Fibroblast of skin of left quadriceps (primary cell): ENCODE measurements at regions not wholly inside any gene's neighbourhood (a gene's known extent, or its start where the extent isn't known, plus 50 kb on each side); places are given as distances from the start of the nearest gene placed in this dataset.
A peak's percentile ranks its signal among the peaks of the same experiment; 100 is the strongest.
"Not testable (repeated sequence)": the region's sequence is repeated elsewhere in the genome, so short reads cannot be mapped to it uniquely, and the experiment has no call there.

Experiments
- DNase-seq, 2 experiments: peaks; one replicate each; pipeline ENCODE4 v3.0.0-alpha.2; 2013; ENCODE audit warnings: low read depth in 2 of 2

DNA sequence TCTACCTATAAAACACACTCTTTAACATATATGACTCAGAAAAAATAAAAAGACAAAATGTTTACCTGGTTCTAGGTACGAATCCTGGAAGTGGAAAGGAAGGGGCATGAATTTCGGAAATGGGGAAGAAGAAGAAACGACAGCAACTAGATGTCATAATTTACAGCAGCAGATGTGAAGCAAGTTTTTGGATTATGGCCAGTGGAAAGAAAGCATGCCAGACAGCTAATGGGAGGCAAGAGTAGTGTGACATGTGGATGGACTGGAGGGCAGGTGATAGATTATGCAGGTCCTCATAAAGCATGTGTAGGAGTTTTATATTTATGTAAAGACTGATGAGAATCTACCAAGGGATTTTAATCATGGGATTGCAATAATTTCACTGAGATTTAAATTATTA lies 279.0 kb upstream of the TACR3 start:
- no peak for DNase-seq

DNA sequence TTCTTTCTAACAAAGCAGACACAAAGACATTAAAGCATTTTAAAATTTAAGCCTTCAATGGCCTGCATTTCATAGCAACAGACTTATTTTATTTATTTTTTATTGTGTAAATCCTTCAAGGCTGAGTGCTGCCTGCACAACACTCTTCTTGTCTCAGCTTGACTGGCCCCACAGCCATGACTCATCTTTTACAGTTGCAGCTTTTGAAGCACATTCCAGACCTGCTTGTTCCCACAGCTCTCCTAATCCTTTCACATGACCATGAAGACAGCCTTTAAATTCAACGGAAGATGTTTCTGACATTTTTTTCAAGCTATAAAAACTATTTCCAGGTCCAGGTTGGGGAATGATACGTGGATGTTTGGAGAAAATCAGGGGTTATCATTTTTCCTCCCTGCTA lies 276.9 kb upstream of the TACR3 start:
- peak; percentile 42 to 50 for DNase-seq

DNA sequence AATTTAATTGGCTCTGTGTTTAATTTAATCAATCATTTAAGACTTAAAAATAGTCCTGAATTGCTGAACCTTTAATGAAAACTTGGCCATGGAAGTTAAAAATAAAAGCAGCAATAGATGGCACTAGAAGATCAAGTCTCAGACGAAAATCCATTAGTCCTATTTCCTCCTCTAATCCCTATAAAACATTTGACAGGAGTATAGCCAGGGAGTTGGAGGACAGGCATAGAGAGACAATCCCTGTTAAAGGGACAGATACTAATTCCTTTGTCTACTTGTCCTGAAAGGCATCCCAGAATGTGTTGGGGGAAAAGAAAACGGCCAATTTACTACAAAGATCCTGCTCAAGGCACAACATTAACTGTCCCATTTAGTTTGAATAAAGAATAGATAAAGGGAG lies 276.3 kb upstream of the TACR3 start:
- no peak for DNase-seq

DNA sequence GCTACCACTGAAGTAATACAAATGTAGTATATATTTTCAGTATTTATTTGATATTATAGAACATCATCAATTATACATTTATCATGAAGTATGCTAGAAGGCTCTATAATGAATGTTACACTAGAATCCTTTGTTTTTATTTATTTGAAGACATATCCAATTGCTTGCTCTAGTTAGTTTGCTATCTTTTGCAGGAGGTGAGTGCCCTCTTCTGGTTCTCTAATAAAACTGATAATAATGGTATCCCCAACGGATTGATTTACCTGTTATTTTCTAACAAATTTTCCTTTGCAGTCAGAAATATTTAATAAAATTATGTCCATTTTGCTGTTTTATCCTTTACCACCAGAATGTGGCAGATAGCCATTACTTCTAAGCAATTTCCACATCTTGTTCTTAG lies 274.3 kb upstream of the TACR3 start:
- DNase-seq = no peak

DNA sequence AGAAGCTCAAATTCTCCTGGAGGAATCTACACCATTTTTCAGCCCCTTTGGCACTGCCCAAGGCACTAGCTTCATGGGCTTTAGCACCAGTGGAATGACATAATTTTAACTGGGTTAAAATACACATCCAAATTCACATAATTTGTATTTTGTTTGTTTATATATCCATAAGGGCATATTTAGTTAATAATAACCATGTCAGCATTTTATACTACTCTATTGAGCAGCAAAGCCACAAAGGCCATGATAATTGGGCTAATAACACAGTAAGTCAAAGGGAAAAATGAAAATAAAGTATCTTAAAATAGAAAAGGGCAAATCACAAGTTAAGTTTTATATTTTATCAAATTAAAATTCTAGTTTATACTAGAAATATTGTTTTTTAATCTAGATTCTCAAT lies 262.7 kb upstream of the TACR3 start:
- no peak for DNase-seq

DNA sequence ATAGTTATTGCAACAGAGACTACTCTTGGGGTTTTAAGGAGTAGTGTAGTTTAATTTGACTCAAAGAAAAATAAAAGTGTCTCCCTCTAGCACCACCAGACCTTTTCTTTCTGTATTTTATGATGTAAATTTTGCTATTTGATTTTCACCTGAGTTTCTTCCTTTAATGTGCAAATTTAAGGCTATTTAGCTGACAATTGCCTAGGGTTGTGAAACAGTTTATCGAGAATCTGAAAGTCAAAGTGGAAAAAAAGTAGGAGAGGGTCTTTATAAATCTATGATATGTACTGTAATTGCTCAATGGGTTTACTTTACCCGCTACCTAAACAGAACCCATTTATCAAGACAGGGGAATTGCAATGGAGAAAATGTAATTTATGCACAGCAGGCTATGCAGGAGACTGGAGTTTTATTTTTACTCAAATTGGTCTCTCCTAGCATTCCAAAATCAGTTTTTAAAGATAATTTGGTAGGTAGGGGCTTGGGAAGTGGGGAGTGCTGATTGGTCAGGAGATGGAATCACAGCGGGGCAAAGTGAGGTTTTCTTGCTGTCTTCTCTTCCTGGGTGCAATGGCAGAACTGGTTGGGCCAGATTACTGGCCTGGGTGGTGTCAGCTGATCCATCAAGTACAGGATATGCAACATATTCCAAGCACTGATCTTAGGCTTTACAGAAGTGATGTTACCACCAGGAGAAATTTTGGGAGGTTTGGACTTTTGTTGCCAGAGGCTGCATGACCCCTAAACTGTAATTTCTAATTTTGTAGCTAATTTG lies 228.6 kb upstream of the TACR3 start:
- DNase-seq = no peak

DNA sequence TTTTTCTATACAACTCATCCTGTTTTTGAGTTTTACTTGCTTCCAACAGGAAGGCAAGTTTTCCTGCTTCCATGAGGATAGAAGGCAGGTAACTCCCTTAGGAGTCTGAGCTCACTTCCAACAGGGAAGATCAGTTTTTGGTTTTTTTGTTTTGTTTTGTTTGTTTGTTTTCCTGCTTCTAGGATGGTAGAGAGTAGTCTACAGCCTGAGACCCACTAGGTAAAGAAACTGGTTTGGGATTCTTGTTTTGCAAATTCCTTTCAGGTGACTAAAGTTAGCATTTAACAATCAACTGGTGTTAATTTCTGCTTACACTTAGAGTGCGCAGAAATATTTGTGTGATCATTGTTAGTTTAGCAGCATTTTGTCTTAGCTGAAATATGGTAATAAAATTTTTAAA lies 227.8 kb upstream of the TACR3 start:
- no peak for DNase-seq

DNA sequence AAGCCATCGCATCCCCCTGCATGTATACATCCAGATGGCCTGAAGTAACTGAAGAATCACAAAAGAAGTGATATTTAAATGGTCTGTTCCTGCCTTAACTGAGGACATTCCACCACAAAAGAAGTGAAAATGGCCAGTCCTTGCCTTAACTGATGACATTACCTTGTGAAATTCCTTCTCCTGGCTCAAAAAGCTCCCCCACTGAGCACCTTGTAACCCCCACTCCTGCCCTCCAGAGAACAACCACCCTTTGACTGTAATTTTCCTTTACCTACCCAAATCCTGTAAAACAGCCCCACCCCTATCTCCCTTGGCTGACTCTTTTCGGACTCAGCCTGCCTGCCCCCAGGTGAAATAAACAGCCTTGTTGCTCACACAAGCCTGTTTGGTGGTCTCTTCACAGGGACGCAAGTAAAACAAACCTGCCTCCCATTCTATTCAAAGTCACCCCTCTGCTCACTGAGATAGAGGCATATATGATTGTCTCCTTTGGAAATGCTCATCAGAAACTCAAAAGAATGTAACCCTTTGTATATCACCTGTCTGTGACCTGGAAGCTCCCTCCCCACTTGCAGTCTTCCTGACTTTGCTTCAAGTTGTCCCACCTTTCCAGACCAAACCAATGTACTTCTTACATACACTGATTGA lies 227.0 kb upstream of the TACR3 start:
- not testable (repeated sequence) for DNase-seq

DNA sequence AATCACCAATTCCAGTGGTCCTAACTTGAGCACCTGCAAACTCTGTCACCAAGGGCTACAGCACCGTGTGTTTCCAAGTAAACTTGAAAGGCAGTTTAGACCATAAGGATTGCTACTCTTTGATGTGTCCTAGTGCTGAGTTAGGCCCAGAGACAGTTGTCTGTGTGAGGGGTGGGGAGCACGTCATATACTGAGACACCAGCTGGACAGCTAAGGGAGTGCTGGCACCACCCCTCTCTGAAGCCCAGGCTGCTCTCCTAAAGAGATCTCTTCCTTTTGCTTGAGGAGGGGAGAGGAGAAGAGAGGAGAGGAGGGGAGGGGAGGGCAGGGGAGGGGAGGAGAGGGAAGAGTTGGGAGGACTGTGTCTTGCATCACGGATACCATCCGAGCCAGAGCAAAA lies 218.7 kb upstream of the TACR3 start:
- DNase-seq = no peak

DNA sequence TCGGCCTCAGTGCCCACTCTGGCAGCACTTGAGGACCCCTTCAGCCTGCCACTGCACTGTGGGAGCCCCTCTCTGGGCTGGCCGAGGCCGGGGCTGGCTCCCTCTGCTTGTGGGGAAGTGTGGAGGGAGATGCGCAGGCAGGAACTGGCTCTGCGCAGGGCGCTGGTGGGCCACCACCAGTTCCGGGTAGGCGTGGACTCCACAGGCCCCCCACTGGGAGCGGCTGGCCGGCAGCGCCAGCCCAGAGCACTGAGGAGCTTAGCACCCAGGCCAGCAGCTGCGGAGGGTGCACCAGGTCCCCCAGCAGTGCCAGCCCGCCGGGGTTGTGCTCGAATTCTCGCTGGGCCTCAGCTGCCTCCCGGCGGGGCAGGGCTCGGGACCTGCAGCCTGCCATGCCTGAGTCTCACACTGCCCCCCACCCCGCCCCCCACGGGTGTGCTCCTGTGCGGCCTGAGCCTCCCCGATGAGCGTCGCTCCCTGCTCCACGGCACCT lies 216.9 kb upstream of the TACR3 start:
- DNase-seq = no peak

DNA sequence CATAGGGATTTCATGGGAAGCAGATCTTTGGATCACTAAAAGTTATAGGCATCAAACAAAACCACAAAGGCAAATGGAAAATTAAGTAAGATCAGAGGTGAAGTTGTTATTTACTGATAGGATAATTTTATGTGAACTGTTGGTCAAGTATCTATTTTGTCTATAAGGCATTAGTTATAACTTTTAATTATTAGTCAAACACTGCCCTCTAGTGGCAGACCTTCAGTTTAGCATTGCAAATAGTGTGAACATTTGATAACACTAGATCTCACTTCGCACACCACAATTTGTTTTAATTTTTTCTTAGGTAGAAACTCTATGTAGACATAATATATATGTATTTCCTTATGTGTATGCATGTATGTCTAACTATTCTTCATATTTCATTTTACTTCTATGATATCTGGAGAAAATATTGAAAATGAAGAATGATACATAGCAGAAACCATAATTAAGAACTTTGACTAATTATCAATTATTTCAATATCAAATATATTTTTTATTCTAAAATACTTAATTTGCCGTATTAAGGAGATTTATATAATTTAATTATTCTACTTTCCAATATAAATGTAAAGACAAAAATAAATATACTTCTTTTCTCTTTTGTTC lies 214.5 kb upstream of the TACR3 start:
- peak; percentile 24 to 28 for DNase-seq

DNA sequence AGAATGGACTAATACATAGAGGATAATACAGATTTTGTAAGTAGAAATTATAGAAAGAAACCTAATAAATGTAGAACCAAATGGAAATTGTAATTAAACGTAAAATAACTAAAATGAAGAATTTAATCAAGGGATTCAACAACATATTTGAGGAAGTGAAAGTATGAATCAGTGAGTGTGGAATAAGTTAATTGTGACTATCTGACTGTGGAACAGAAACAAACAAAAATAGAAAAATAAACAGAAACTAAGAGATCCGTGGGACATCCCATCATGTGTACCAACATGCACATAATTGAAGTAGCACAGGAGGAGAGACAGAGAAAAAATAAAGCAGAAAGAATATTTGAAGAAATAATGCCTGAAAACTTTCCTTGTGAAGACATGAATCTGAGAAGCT lies 208.6 kb upstream of the TACR3 start:
- DNase-seq = no peak

DNA sequence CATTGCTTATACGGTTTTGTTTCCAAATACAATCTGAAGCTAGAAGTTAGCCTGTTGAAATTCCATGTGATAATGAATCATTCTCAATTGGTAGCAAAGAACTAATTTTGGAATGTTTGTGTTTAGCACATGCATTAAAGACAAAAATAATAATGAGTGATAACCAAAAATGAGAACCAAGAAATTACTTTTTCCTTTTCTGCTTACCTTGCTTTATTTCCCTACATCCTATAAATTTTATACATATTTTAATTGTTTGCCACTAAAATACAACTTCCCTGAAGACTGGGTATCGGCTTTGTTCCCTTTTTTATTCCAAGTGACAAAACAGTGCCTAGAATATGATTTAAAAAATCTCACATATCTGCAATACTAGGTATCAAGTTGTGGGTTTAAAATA lies 203.8 kb upstream of the TACR3 start:
- no peak for DNase-seq

DNA sequence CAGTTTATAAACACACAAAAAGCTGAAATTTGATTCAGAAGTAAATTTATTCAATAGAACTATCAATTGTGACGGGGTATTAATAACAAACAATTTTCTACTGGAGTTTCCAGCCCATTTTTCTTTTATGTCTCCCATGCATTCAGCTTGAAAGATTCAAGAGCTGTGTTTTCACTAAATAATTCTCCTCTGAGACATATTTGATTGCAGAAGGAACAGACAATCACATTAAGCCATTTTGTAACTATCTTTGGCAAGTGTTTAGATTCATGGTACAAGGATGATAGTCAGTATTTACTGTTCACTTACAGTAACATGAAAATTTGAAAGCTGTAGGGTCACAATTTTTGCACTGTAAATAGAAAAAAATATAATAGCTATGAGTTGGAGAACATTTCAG lies 198.4 kb upstream of the TACR3 start:
- DNase-seq = no peak

DNA sequence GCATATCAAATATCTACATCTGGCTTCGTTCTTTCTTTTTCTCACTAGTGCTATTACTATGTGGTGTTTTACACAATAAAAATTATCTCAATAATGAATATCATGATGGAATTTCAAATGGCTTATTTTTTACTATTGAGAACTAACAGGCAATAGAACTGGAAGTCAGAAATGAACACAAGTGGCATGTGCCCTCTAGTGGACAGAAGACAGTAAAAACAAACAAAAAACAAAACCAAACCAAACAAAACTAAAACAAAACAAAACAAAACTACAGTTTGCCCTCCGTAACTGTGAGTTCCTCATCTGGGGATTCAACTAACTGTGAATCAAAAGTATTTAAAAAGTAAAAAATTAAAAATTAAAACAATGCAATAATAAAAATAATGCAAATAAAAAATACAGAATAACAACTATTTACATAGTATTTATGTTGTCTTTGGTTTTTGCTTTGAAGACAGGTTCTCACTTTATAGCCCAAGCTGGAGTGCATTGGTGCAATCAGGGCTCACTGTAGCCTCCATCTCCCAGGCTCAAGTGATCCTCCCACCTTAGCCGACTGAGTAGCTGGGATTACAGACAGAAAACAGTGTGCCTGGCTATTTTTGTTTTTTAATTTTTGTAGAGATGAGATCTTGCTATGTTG lies 195.6 kb upstream of the TACR3 start:
- peak in 1 of 2 experiments; percentile 14 for DNase-seq

DNA sequence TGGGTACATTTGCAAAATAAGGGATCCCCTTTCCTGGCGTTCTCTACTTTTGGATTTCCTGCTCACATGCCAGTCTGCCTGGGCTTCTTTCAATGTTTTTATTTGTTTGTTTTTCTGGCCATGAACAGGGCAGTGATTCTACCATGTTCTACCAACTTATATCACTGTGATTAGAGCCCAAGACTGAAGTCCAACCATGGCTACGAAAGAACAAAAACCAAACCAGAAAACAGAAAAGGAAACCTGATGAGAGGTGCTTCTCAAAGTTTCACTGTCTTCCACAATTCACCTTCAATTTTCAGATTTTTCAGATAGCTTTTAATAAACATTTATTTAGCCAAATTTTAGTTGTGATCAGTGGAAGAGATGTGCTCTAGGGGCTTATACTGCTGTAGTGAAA lies 187.6 kb upstream of the TACR3 start:
- DNase-seq = no peak

DNA sequence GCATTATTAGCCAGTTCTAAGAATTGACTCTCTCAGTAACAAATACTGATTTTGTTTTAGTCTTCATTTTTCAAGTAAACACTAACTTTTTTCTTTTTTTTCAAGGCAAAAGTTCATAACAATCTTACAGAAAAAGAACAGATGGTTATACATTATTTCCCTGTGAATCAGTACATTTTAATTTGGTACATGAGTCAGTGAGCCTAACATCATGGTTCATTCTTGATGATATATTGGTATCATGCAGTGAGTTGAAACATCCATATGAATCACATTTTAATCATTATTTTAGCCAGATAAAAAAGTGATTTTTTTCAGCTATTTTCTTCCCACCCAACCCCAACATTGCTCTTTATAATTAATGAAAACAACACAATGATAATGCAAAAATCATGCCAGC lies 184.3 kb upstream of the TACR3 start:
- DNase-seq = peak; percentile 67 to 68

DNA sequence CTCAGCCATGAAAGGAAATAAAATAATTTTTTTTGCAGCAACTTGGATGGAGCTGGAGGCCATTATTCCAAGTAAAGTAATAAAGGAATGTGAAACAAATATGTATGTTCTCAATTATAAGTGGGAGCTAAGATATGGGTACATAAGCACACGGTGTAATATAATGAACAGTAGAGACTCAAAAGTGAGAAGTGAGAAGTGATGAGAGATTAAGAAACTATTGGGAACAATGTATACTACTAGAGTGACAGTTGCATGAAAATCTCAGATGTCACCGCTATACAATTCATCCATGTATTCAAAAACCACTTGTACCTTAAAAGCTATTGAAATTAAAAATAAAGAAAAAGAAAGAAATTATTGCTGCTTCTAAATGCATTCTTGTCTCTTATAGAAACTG lies 182.9 kb upstream of the TACR3 start:
- no peak for DNase-seq

DNA sequence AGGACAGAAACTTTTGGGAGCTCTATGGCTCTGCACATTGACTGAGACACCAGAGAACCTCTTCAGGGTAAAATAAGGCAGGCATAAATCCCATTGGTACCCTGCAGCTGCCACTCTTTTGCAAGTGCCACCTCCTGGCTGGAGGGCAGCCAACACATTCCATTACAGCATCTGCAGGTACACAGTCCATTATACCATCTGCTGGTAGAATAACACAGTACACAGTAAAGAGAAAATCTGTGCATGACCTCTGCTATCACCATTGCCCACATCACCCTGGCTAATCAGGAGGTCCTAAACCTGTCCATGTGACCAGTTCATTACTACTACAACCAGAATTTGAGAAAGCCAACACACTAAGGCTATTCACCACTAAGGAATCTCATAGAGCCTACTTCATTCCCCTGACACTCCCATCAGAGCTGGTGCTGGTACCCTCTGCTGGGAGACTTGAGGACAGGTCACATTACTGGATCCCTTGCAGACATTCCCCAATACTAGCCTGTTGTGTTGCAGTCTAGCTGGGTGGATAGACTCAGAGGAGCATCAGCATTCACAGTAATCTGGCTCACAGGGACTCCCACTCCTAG lies 176.2 kb upstream of the TACR3 start:
- DNase-seq = no peak

DNA sequence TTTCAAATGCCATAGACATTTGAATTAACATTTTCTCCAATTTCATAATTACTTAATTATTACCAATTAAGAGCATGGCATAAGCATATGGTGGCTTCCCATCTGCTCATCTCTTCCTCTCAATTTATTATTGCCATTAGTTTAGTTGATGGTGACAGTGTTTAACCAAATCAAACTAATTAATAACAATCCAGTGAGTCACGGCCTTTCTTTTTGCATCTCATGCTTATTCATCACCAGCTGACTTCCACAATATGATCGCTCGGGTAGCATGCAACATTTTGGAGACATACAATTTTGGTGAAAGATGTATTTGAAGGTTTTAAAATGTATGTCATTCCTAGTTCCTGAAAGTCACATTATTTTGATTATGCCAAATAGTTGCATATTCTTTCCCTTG lies 172.8 kb upstream of the TACR3 start:
- peak; percentile 40 to 41 for DNase-seq

DNA sequence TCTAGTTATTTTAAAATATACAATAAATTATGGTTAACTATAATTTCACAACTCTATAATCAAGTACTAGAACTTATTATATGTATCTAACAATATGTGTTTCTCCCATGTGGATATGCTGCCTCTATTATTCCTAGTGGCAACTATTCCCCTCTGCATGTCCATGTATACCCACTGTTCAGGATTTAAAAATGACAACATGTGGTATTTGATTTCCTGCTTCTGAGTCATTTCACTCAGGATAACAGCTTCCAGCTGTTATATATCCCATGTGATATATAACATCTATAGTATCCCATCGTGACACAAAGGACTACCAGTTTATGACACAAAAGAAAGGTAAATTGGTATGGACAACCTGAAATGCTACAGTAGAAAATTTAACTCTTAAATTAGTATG lies 167.4 kb upstream of the TACR3 start:
- DNase-seq = peak; percentile 45 to 48

DNA sequence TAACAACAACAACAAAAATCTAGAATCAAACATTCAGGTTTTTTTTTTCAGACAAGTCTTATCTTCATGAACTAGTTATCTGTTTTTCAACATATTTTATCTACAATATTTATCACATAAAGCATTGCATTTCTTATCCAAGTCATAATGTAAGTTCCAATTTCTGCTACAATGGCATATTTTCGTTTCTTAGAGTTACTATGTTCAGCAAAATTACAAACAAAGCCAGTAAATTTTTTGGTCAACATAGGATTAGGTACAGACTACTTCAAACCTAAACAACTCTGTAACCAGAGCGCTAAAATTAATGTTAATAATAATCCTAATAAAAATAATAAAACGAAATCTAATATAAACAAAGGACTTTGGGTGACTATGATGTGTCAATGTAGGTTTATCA lies 165.4 kb upstream of the TACR3 start:
- DNase-seq = no peak
